ENCODE measurements at regions not wholly inside any gene's neighbourhood (a gene's known extent, or its start where the extent isn't known, plus 50 kb on each side); places are given as distances from the start of the nearest gene placed in this dataset.

- no peak for TF ChIP-seq CTCF (IDR thresholded peaks at IDR 0.05; ENCODE audit: extremely low read depth, missing control alignments)
- DNase-seq (ENCODE audit: low spot score) = no peak
Observed at GRCh38 chr5:105739732-105740131, 1931.0 kb downstream of the EFNA5 start.

GRCh38 chr5:105735704-105736103, 1935.0 kb downstream of the EFNA5 start:
- no peak for TF ChIP-seq CTCF (IDR thresholded peaks at IDR 0.05; ENCODE audit: extremely low read depth, missing control alignments)
- no peak for DNase-seq (ENCODE audit: low spot score)

GRCh38 chr5:105730982-105731381, 1939.8 kb downstream of the EFNA5 start:
- no peak for DNase-seq (ENCODE audit: low spot score)
- TF ChIP-seq CTCF (IDR thresholded peaks at IDR 0.05; ENCODE audit: extremely low read depth, missing control alignments) = no peak

- DNase-seq (ENCODE audit: low spot score) = no peak
Observed at GRCh38 chr5:105726093-105726492, 1944.6 kb downstream of the EFNA5 start.

GRCh38 chr5:105708442-105708841, 1962.3 kb downstream of the EFNA5 start:
- no peak for DNase-seq (ENCODE audit: low spot score)

More at GRCh38 chr5:105726093-105726492, 1944.6 kb downstream of the EFNA5 start:
- TF ChIP-seq CTCF (IDR thresholded peaks at IDR 0.05; ENCODE audit: extremely low read depth, missing control alignments) = no peak

GRCh38 chr5:105702323-105702722, 1968.4 kb downstream of the EFNA5 start:
- DNase-seq (ENCODE audit: low spot score) = no peak
- TF ChIP-seq CTCF (IDR thresholded peaks at IDR 0.05; ENCODE audit: extremely low read depth, missing control alignments) = no peak

More at GRCh38 chr5:105708442-105708841, 1962.3 kb downstream of the EFNA5 start:
- no peak for TF ChIP-seq CTCF (IDR thresholded peaks at IDR 0.05; ENCODE audit: extremely low read depth, missing control alignments)

- no peak for DNase-seq (ENCODE audit: low spot score)
- TF ChIP-seq CTCF (IDR thresholded peaks at IDR 0.05; ENCODE audit: extremely low read depth, missing control alignments) = no peak
Observed at GRCh38 chr5:105696440-105696839, 1974.3 kb downstream of the EFNA5 start.
